BE2C (cell line): ENCODE measurements at regions not wholly inside any gene's neighbourhood (a gene's known extent, or its start where the extent isn't known, plus 50 kb on each side); places are given as distances from the start of the nearest gene placed in this dataset.

Experiments used
- DNase-seq: peaks from one replicate; pipeline ENCODE4 v3.0.0-alpha.2; 2020
- H3K27me3 ChIP-seq: fragments of 250-450 bp; sonication (Bioruptor Pico); 2 replicates; pipeline ENCODE4 v1.5.1; 2020; ENCODE audit warnings: mild to moderate bottlenecking
- H3K36me3 ChIP-seq: fragments of 250-450 bp; sonication (Bioruptor Pico); 2 replicates; pipeline ENCODE4 v1.5.1; 2020; ENCODE audit warnings: mild to moderate bottlenecking
- H3K4me1 ChIP-seq: fragments of 250-450 bp; sonication (Bioruptor Pico); 2 replicates; pipeline ENCODE4 v1.5.1; 2020
- H3K4me3 ChIP-seq: 2 replicates; pipeline ENCODE4 v1.5.1; 2011; ENCODE audit warnings: low read depth, low read length
- H3K9me3 ChIP-seq: fragments of 250-450 bp; sonication (Bioruptor Pico); 2 replicates; pipeline ENCODE4 v1.5.1; 2020
- TF ChIP-seq, protein P1 (sequence below): IDR thresholded peaks from 2 replicates; pipeline ENCODE4 v1.5.1; 2012; ENCODE audit warnings: mild to moderate bottlenecking, low read depth, low read length

DNA sequence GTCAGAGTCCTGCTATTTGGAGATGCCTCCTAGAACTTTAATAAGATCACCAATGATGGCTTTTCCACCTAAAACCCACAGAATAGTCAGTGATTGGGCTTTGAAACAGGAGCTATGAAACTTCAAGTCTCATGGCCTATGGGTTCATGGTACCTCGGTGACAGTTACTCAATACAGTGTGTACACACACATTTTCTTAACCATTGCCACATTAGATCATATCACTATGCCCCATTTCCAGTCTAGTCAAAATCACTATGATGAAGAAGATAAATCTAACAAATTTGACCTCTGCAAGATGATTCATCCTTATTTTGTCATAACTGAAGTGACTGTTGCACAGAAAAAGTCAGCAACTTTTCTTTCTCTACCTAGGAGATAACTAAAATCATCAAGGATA, 86.8 kb upstream of the OR13F1 start:
- H3K4me1 ChIP-seq = no peaks in the 10 kb centered on the region
- H3K4me3 ChIP-seq = no peak overlapping the region
- no peaks in the 10 kb centered on the region for H3K36me3 ChIP-seq
- no peaks in the 10 kb centered on the region for H3K27me3 ChIP-seq
- DNase-seq = no peak
- TF ChIP-seq, protein P1, sequence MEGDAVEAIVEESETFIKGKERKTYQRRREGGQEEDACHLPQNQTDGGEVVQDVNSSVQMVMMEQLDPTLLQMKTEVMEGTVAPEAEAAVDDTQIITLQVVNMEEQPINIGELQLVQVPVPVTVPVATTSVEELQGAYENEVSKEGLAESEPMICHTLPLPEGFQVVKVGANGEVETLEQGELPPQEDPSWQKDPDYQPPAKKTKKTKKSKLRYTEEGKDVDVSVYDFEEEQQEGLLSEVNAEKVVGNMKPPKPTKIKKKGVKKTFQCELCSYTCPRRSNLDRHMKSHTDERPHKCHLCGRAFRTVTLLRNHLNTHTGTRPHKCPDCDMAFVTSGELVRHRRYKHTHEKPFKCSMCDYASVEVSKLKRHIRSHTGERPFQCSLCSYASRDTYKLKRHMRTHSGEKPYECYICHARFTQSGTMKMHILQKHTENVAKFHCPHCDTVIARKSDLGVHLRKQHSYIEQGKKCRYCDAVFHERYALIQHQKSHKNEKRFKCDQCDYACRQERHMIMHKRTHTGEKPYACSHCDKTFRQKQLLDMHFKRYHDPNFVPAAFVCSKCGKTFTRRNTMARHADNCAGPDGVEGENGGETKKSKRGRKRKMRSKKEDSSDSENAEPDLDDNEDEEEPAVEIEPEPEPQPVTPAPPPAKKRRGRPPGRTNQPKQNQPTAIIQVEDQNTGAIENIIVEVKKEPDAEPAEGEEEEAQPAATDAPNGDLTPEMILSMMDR = no peak
- H3K9me3 ChIP-seq = no peaks in the 10 kb centered on the region; the same call in 1 of the 2 replicates

DNA sequence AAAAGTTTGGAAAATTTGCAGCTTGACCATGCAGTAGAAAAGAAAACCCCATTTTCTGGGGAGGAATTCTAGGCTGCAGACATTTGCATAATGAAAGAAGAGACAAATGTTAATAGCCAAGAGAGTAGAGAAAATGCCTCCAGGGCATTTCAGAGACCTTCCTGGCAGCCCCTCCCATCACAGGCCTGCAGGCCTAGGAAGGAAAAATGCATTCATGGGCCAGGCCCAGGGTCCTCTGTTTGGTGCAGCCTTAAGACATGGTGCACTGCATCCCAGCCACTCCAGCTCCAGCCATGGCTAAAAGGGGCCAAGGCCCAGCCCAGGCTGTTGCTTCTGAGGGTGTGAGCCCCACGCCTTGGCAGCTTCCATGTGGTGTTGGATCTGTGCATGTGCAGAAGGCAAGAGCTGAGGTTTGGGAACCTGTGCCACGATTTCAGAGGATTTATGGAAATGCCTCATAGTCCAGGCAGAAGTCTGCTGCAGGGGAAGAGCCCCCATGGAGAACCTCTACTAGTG, 75.0 kb upstream of the OR13F1 start:
- Histone ChIP-seq H3K36me3 (no peaks in the 10 kb centered on the region), H3K4me1 (no peaks in the 10 kb centered on the region), H3K27me3 (no peaks in the 10 kb centered on the region), H3K9me3 (no peaks in the 10 kb centered on the region), H3K4me3 (no peak overlapping the region)
- DNase-seq = no peak
- TF ChIP-seq, protein P1 = no peak

DNA sequence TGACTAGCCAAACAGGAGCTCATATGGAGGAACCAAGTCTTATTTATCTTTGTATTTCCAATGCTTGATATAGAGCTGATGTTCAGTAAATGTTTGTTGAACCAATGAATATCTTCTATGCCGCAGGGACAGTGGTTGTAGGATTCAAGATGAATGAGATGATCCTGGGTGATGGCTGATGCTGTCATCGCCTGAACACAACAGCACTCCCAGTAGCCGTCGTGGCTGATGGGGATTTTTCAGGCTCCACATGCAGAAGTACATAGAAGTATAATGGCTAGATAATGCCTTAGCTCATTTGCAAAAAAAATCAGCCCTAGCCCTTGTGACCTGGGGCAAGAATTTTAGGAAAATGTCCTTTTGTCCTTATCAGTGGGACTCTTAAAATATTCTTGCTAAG, 69.0 kb upstream of the OR13F1 start:
- Histone ChIP-seq H3K36me3 (no peaks in the 10 kb centered on the region), H3K27me3 (no peaks in the 10 kb centered on the region), H3K4me1 (no peaks in the 10 kb centered on the region), H3K9me3 (no peaks in the 10 kb centered on the region), H3K4me3 (no peak overlapping the region)
- TF ChIP-seq, protein P1 = no peak
- DNase-seq = no peak

DNA sequence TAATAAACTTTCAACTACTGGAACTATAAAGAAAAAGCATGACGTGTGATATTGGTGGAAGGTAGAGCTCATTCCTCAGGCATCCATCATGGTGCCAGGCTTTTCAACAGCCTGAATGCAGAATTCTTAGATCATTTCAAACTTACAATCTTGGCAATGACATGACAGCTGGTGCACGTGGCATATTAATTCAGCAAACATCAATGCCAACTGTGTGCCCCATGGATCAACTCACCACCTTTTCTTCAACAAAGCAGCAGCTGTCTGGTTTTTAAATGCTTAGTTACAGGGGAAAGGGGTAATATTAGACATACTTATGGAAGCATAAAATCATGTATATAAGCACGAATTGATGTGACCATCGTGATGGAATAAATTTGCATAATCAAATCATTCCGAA, 56.0 kb upstream of the OR13F1 start:
- Histone ChIP-seq H3K4me1 (no peaks in the 10 kb centered on the region), H3K9me3 (no peaks in the 10 kb centered on the region), H3K27me3 (no peaks in the 10 kb centered on the region), H3K36me3 (no peaks in the 10 kb centered on the region), H3K4me3 (no peak overlapping the region)
- no peak for DNase-seq
- TF ChIP-seq, protein P1 = no peak
